ENCODE measurements at regions not wholly inside any gene's neighbourhood (a gene's known extent, or its start where the extent isn't known, plus 50 kb on each side); places are given as distances from the start of the nearest gene placed in this dataset.

- H3K4me3 ChIP-seq (ENCODE audit: low read depth, poor library complexity, severe bottlenecking), result no peak overlapping the region
- TF ChIP-seq POLR2A (IDR thresholded peaks at IDR 0.05), result no peak
- TF ChIP-seq CTCF (IDR thresholded peaks at IDR 0.05), result no peak
- intact Hi-C loops (cut with DNase I; ENCODE audit: low total_unique reads), result loop anchor here (10.0 kb wide), 1 partner anchor 583 kb away; no protein-coding TSS in a partner anchor
- no peak for DNase-seq (ENCODE audit: low spot score in 2 of 2)
- 43 to 66% methylated on average over 2 to 4 of the region's 5 CpGs for WGBS, 2 donors
Observed at GRCh38 chr6:168892031-168892430, 361.6 kb downstream of the THBS2 start.

- H3K4me3 ChIP-seq (ENCODE audit: low read depth, poor library complexity, severe bottlenecking), result no peak overlapping the region
- DNase-seq (ENCODE audit: low spot score in 2 of 2), result no peak
- 66 to 83% methylated on average over 3 of the region's 3 CpGs for WGBS, 2 donors
- TF ChIP-seq CTCF (IDR thresholded peaks at IDR 0.05), result no peak
- TF ChIP-seq POLR2A (IDR thresholded peaks at IDR 0.05), result no peak
- intact Hi-C loops (cut with DNase I; ENCODE audit: low total_unique reads), result loop anchor here (2.0 to 10.0 kb wide), 2 partner anchors 516 to 584 kb away; no protein-coding TSS in a partner anchor
Observed at GRCh38 chr6:168890981-168891365, 362.7 kb downstream of the THBS2 start.

- 80 to 82% methylated on average over 26 of the region's 26 CpGs for WGBS, 2 donors
- H3K4me3 ChIP-seq (ENCODE audit: low read depth, poor library complexity, severe bottlenecking), result no peak overlapping the region
- intact Hi-C loops (cut with DNase I; ENCODE audit: low total_unique reads), result loop anchor here (2.0 to 10.0 kb wide), 2 partner anchors 516 to 584 kb away; no protein-coding TSS in a partner anchor
- DNase-seq (ENCODE audit: low spot score in 2 of 2), result no peak
- TF ChIP-seq CTCF (IDR thresholded peaks at IDR 0.05) (no peak), POLR2A (IDR thresholded peaks at IDR 0.05) (no peak)
Observed at GRCh38 chr6:168890306-168890980, 363.2 kb downstream of the THBS2 start.

GRCh38 chr6:168888786-168889345 lies 364.8 kb downstream of the THBS2 start:
- 88 to 92% methylated on average over 18 of the region's 18 CpGs for WGBS, 2 donors
- intact Hi-C loops (cut with DNase I; ENCODE audit: low total_unique reads), result no loop called here
- TF ChIP-seq CTCF (IDR thresholded peaks at IDR 0.05) (no peak), POLR2A (IDR thresholded peaks at IDR 0.05) (no peak)
- no peak overlapping the region for H3K4me3 ChIP-seq (ENCODE audit: low read depth, poor library complexity, severe bottlenecking)
- DNase-seq (ENCODE audit: low spot score in 2 of 2), result no peak

- 89 to 94% methylated on average over 11 of the region's 11 CpGs for WGBS, 2 donors
- no peak for DNase-seq (ENCODE audit: low spot score in 2 of 2)
- intact Hi-C loops (cut with DNase I; ENCODE audit: low total_unique reads), result no loop called here
- H3K4me3 ChIP-seq (ENCODE audit: low read depth, poor library complexity, severe bottlenecking), result no peak overlapping the region
- TF ChIP-seq CTCF (IDR thresholded peaks at IDR 0.05) (no peak), POLR2A (IDR thresholded peaks at IDR 0.05) (no peak)
Observed at GRCh38 chr6:168888102-168888501, 365.5 kb downstream of the THBS2 start.
